GM12878 (cell line): ENCODE measurements at regions not wholly inside any gene's neighbourhood (a gene's known extent, or its start where the extent isn't known, plus 50 kb on each side); places are given as distances from the start of the nearest gene placed in this dataset.

Experiments used
- ATF7 ChIP-seq: fragments of 450-650 bp; IDR thresholded peaks from 2 replicates; pipeline ENCODE4 v1.6.1; 2016; ENCODE audit warnings: low read depth, mild to moderate bottlenecking
- BCL11A ChIP-seq: IDR thresholded peaks from 2 replicates; pipeline ENCODE4 v1.6.1; 2011; ENCODE audit warnings: low read depth, low read length
- CBX5 ChIP-seq: sonication (generic); IDR thresholded peaks from 2 replicates; pipeline ENCODE4 v1.6.1; 2016; ENCODE audit warnings: low read depth, moderate library complexity, mild to moderate bottlenecking, inconsistent platforms
- CHD2 ChIP-seq: IDR thresholded peaks from 2 replicates; pipeline ENCODE4 v1.6.1; 2011; ENCODE audit warnings: low read depth, low read length, improper control_type of control experiment, borderline replicate concordance
- CTCF ChIP-seq, 3 experiments: IDR thresholded peaks in 2 of 3; conservative IDR thresholded peaks in 1 of 3; 2 replicates each; pipeline ENCODE4 v1.5.1; 2011; ENCODE audit warnings: low read depth in 3 of 3, low read length in 3 of 3, mild to moderate bottlenecking in 3 of 3, control low read depth in 2 of 3, moderate library complexity in 2 of 3, inconsistent platforms in 1 of 3, mixed read lengths in 1 of 3; ENCODE audit not compliant: control insufficient read depth in 2 of 3, insufficient read depth in 1 of 3; ENCODE audit errors: extremely low read depth in 1 of 3
- EZH2 ChIP-seq: IDR thresholded peaks from 2 replicates; pipeline ENCODE4 v1.6.1; 2012; ENCODE audit warnings: low read depth, mild to moderate bottlenecking, control low read depth, inconsistent platforms, low read length, borderline replicate concordance; ENCODE audit not compliant: control insufficient read depth
- IRF3 ChIP-seq: fragments of 450-650 bp; IDR thresholded peaks from 2 replicates; pipeline ENCODE4 v1.6.1; 2014; ENCODE audit warnings: mild to moderate bottlenecking
- MYB ChIP-seq: fragments of 150-350 bp; IDR thresholded peaks from 2 replicates; pipeline ENCODE4 v1.6.1; 2014; ENCODE audit warnings: mild to moderate bottlenecking, low read depth, low read length, borderline replicate concordance
- NR2C2 ChIP-seq: IDR thresholded peaks from 2 replicates; pipeline ENCODE4 v1.6.1; 2011; ENCODE audit warnings: borderline replicate concordance, low read depth; ENCODE audit not compliant: control insufficient read depth, insufficient read length
- POLR2A ChIP-seq: IDR thresholded peaks from 2 replicates; pipeline ENCODE4 v1.6.1; 2011; ENCODE audit warnings: low read depth, mild to moderate bottlenecking, low read length

GRCh38 chr6:170075659-170076223, 215.1 kb downstream of the DLL1 start:
- TF ChIP-seq IRF3 (no peak), CBX5 (no peak), POLR2A (no peak), MYB (no peak), CTCF (IDR thresholded peaks at IDR 0.05 in 2 of 3, conservative IDR thresholded peaks at IDR 0.05 in 1 of 3; ENCODE audit: control insufficient read depth in 2 of 3, extremely low read depth in 1 of 3, insufficient read depth in 1 of 3, low read depth in 3 of 3, low read length in 3 of 3) (no peak), BCL11A (no peak), NR2C2 (no peak), CHD2 (no peak), ATF7 (no peak), EZH2 (no peak)
